GM13976 (cell line): ENCODE measurements at regions not wholly inside any gene's neighbourhood (a gene's known extent, or its start where the extent isn't known, plus 50 kb on each side); places are given as distances from the start of the nearest gene placed in this dataset.

Experiments
- DNase-seq: peaks from one replicate; pipeline ENCODE4 v3.0.0; 2012; ENCODE audit warnings: low spot score
- CTCF ChIP-seq: IDR thresholded peaks from 2 replicates; pipeline ENCODE4 v1.5.1; 2012; ENCODE audit warnings: borderline replicate concordance, mild to moderate bottlenecking; ENCODE audit not compliant: insufficient read depth; ENCODE audit errors: extremely low read depth, missing control alignments, control extremely low read depth
- in situ Hi-C: fragments of 300-500 bp; cut with MboI; formaldehyde crosslinking; loops from one replicate; pipeline ENCODE4 v1.12.0; 2022; ENCODE audit warnings: low sequenced_read_pairs, mixed read lengths, inconsistent platforms; ENCODE audit not compliant: unreplicated experiment

- TF ChIP-seq CTCF: no peak
- no peak for DNase-seq
- in situ Hi-C loops: no loop called here
Measured at GRCh38 chr1:165025805-165026204, 330.7 kb downstream of the LMX1A start.

GRCh38 chr1:165014753-165015152 is 341.8 kb downstream of the LMX1A start:
- in situ Hi-C loops: no loop called here
- DNase-seq: no peak
- TF ChIP-seq CTCF: no peak

GRCh38 chr1:165011991-165012531 is 344.5 kb downstream of the LMX1A start:
- in situ Hi-C loops: no loop called here
- no peak for TF ChIP-seq CTCF
- DNase-seq: no peak

GRCh38 chr1:165011186-165011585 is 345.3 kb downstream of the LMX1A start:
- no peak for TF ChIP-seq CTCF
- DNase-seq: no peak
- in situ Hi-C loops: no loop called here

- no peak for DNase-seq
- in situ Hi-C loops: no loop called here
- no peak for TF ChIP-seq CTCF
Measured at GRCh38 chr1:165010418-165011070, 346.0 kb downstream of the LMX1A start.

GRCh38 chr1:165006831-165007230 is 349.7 kb downstream of the LMX1A start:
- no peak for TF ChIP-seq CTCF
- no peak for DNase-seq
- in situ Hi-C loops: no loop called here
